ENCODE measurements at regions not wholly inside any gene's neighbourhood (a gene's known extent, or its start where the extent isn't known, plus 50 kb on each side); places are given as distances from the start of the nearest gene placed in this dataset.

GRCh38 chr7:155893176-155893575, 80.9 kb upstream of the SHH start:
- no peak overlapping the region for H3K4me3 Mint-ChIP-seq
- H3K9me3 Mint-ChIP-seq (ENCODE audit: insufficient read depth): no peaks in the 10 kb centered on the region
- DNase-seq: no peak
- POLR2A ChIA-PET: no interaction called here
- ATAC-seq: no peak
- CTCF ChIA-PET: no interaction called here
- peaks cover 2% of the 10 kb centered on the region for H3K27me3 Mint-ChIP-seq (ENCODE audit: low read depth)
- H3K36me3 Mint-ChIP-seq (ENCODE audit: low read depth): no peaks in the 10 kb centered on the region
- no peak overlapping the region for H3K27ac Mint-ChIP-seq
- no peaks in the 10 kb centered on the region for H3K4me1 Mint-ChIP-seq (ENCODE audit: low read depth)

GRCh38 chr7:155889636-155890511, 77.6 kb upstream of the SHH start:
- POLR2A ChIA-PET: no interaction called here
- DNase-seq (no peak), ATAC-seq (no peak)
- Mint-ChIP-seq H3K9me3 (ENCODE audit: insufficient read depth) (no peaks in the 10 kb centered on the region), H3K4me3 (no peak overlapping the region), H3K4me1 (ENCODE audit: low read depth) (no peaks in the 10 kb centered on the region), H3K27me3 (ENCODE audit: low read depth) (no peaks in the 10 kb centered on the region), H3K36me3 (ENCODE audit: low read depth) (no peaks in the 10 kb centered on the region), H3K27ac (no peak overlapping the region)
- CTCF ChIA-PET: no interaction called here

- DNase-seq (no peak), ATAC-seq (no peak)
- Mint-ChIP-seq H3K27ac (no peak overlapping the region), H3K36me3 (ENCODE audit: low read depth) (no peaks in the 10 kb centered on the region), H3K9me3 (ENCODE audit: insufficient read depth) (no peaks in the 10 kb centered on the region), H3K4me3 (no peak overlapping the region), H3K27me3 (ENCODE audit: low read depth) (no peaks in the 10 kb centered on the region), H3K4me1 (ENCODE audit: low read depth) (peaks cover 3% of the 10 kb centered on the region)
- CTCF ChIA-PET: no interaction called here
- POLR2A ChIA-PET: no interaction called here
Observed at GRCh38 chr7:155887174-155887525, 74.9 kb upstream of the SHH start.

- no peak overlapping the region for H3K4me3 Mint-ChIP-seq
- peaks cover 3% of the 10 kb centered on the region for H3K4me1 Mint-ChIP-seq (ENCODE audit: low read depth)
- DNase-seq: no peak
- ChIA-PET CTCF (no interaction called here), POLR2A (no interaction called here)
- H3K27me3 Mint-ChIP-seq (ENCODE audit: low read depth): no peaks in the 10 kb centered on the region
- no peaks in the 10 kb centered on the region for H3K9me3 Mint-ChIP-seq (ENCODE audit: insufficient read depth)
- no peak overlapping the region for H3K27ac Mint-ChIP-seq
- no peak for ATAC-seq
- H3K36me3 Mint-ChIP-seq (ENCODE audit: low read depth): no peaks in the 10 kb centered on the region
Observed at GRCh38 chr7:155886391-155887173, 74.3 kb upstream of the SHH start.

- POLR2A ChIA-PET: no interaction called here
- H3K4me1 Mint-ChIP-seq (ENCODE audit: low read depth): peaks cover 3% of the 10 kb centered on the region
- no peaks in the 10 kb centered on the region for H3K9me3 Mint-ChIP-seq (ENCODE audit: insufficient read depth)
- no peaks in the 10 kb centered on the region for H3K27me3 Mint-ChIP-seq (ENCODE audit: low read depth)
- H3K27ac Mint-ChIP-seq: no peak overlapping the region
- no peak overlapping the region for H3K4me3 Mint-ChIP-seq
- CTCF ChIA-PET: no interaction called here
- H3K36me3 Mint-ChIP-seq (ENCODE audit: low read depth): no peaks in the 10 kb centered on the region
- ATAC-seq: no peak
- no peak for DNase-seq
Observed at GRCh38 chr7:155885167-155886155, 73.2 kb upstream of the SHH start.

GRCh38 chr7:155884225-155885166, 72.2 kb upstream of the SHH start:
- POLR2A ChIA-PET: no interaction called here
- CTCF ChIA-PET: no interaction called here
- H3K9me3 Mint-ChIP-seq (ENCODE audit: insufficient read depth): no peaks in the 10 kb centered on the region
- ATAC-seq: no peak
- H3K4me1 Mint-ChIP-seq (ENCODE audit: low read depth): peaks cover 3% of the 10 kb centered on the region
- no peaks in the 10 kb centered on the region for H3K36me3 Mint-ChIP-seq (ENCODE audit: low read depth)
- H3K4me3 Mint-ChIP-seq: no peak overlapping the region
- H3K27ac Mint-ChIP-seq: no peak overlapping the region
- H3K27me3 Mint-ChIP-seq (ENCODE audit: low read depth): peaks cover under 1% of the 10 kb centered on the region
- DNase-seq: no peak

GRCh38 chr7:155883491-155884224, 71.4 kb upstream of the SHH start:
- POLR2A ChIA-PET: no interaction called here
- no peak overlapping the region for H3K4me3 Mint-ChIP-seq
- H3K27me3 Mint-ChIP-seq (ENCODE audit: low read depth): peaks cover 3% of the 10 kb centered on the region
- no peak overlapping the region for H3K27ac Mint-ChIP-seq
- H3K4me1 Mint-ChIP-seq (ENCODE audit: low read depth): peaks cover 3% of the 10 kb centered on the region
- no peak for ATAC-seq
- H3K9me3 Mint-ChIP-seq (ENCODE audit: insufficient read depth): no peaks in the 10 kb centered on the region
- H3K36me3 Mint-ChIP-seq (ENCODE audit: low read depth): no peaks in the 10 kb centered on the region
- CTCF ChIA-PET: no interaction called here
- no peak for DNase-seq

- no peaks in the 10 kb centered on the region for H3K36me3 Mint-ChIP-seq (ENCODE audit: low read depth)
Observed at GRCh38 chr7:155882596-155882995, 70.3 kb upstream of the SHH start.

GRCh38 chr7:155881471-155882350, 69.4 kb upstream of the SHH start:
- POLR2A ChIA-PET: no interaction called here
- CTCF ChIA-PET: no interaction called here
- no peak for ATAC-seq

More at GRCh38 chr7:155882596-155882995, 70.3 kb upstream of the SHH start:
- H3K27me3 Mint-ChIP-seq (ENCODE audit: low read depth): peaks cover 3% of the 10 kb centered on the region
- CTCF ChIA-PET: no interaction called here
- POLR2A ChIA-PET: no interaction called here
- no peak overlapping the region for H3K4me3 Mint-ChIP-seq
- H3K27ac Mint-ChIP-seq: no peak overlapping the region
- DNase-seq (no peak), ATAC-seq (no peak)
- peaks cover 3% of the 10 kb centered on the region for H3K4me1 Mint-ChIP-seq (ENCODE audit: low read depth)
- no peaks in the 10 kb centered on the region for H3K9me3 Mint-ChIP-seq (ENCODE audit: insufficient read depth)

GRCh38 chr7:155880721-155881120, 68.5 kb upstream of the SHH start:
- ATAC-seq: no peak
- POLR2A ChIA-PET: no interaction called here

More at GRCh38 chr7:155881471-155882350, 69.4 kb upstream of the SHH start:
- Mint-ChIP-seq H3K4me3 (no peak overlapping the region), H3K9me3 (ENCODE audit: insufficient read depth) (no peaks in the 10 kb centered on the region), H3K36me3 (ENCODE audit: low read depth) (no peaks in the 10 kb centered on the region), H3K4me1 (ENCODE audit: low read depth) (peaks cover 3% of the 10 kb centered on the region), H3K27me3 (ENCODE audit: low read depth) (peaks cover 5% of the 10 kb centered on the region), H3K27ac (no peak overlapping the region)
- no peak for DNase-seq

More at GRCh38 chr7:155880721-155881120, 68.5 kb upstream of the SHH start:
- Mint-ChIP-seq H3K36me3 (ENCODE audit: low read depth) (no peaks in the 10 kb centered on the region), H3K9me3 (ENCODE audit: insufficient read depth) (no peaks in the 10 kb centered on the region), H3K27ac (no peak overlapping the region), H3K4me3 (no peak overlapping the region), H3K27me3 (ENCODE audit: low read depth) (peaks cover 5% of the 10 kb centered on the region), H3K4me1 (ENCODE audit: low read depth) (peaks cover 3% of the 10 kb centered on the region)
- CTCF ChIA-PET: no interaction called here
- no peak for DNase-seq

Measured in activated CD8-positive, alpha-beta T cell treated with anti-CD3 and anti-CD28 coated beads, Interleukin-2, amount 10 ng/mL, durations not matched to agents 7 days and 5 days (primary cell).